SIG-M5 treated with dmso at 0.1 percent for 504 hours (cell line): ENCODE measurements at regions not wholly inside any gene's neighbourhood (a gene's known extent, or its start where the extent isn't known, plus 50 kb on each side); places are given as distances from the start of the nearest gene placed in this dataset.

Source experiments
- DNase-seq: peaks from one replicate; lab custom pipeline; 2025; ENCODE audit not compliant: unreplicated experiment; lab: John Stamatoyannopoulos, UW

DNA sequence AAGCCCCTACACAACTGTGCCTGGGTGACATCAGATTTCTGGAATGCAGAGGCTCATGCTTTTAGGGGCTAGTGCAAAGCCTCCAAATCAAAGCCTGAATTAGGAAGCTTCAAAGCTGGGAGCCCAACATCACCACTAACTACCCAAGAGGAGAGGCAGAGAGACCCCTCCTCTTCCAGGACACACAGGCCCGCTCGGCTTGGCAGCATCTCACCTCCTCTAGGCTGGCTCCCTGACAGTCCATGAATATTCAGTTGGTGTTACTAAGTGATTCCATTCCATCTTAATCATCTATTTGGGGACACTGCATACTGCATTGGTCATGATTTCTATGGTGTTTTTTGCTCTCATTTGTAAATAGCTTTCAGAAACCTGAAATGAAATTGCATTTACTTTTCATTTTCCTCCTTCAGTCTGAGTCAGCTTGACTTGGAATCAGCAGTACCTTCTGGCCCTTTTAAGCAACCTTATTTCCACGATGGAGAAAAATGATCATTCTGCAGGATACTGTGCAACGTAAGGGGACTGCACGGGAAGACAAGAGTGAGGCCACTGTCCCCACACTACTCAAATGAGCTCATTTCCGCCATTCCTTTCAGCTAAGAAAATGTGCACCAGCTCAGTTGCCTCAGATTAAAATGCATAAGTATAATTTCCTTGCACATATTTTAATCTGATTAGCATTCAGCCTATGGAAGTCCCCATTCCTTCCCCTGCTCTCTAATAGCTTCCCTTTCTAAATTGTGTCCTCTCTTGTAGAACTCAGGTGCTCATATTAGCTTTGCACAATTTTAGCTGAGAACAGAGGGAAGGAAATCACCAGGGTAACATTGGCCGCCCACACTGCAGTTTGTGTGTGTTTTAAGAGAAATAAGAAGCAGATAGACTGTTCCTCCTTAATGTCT lies 219.9 kb downstream of the RFC3 start:
- no peak for DNase-seq

DNA sequence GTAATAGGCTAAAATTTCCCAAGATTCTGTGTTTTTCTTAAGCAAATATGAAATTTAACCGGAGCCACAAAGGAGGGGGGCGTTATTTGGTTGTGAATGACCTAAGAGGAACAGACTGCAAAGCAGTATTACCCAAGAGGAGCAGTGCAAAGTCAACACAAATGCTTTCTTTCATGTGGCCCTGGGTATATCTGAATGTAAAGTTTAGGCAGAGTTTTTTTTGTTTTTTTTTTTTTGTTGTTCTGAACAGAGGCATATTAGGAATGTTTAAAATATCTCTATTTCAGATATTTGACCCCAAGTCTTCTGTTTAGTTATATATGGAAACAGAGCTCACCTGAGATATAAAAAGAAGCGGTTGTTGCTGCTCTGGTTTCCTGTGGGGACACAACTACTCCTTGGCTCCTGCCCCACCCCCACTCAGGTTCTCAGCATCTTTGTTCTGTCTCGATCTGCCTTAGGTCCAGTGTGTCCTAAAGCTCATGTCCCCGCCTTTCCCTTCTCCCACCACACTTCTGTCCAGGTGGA lies 220.7 kb downstream of the RFC3 start:
- no peak for DNase-seq

DNA sequence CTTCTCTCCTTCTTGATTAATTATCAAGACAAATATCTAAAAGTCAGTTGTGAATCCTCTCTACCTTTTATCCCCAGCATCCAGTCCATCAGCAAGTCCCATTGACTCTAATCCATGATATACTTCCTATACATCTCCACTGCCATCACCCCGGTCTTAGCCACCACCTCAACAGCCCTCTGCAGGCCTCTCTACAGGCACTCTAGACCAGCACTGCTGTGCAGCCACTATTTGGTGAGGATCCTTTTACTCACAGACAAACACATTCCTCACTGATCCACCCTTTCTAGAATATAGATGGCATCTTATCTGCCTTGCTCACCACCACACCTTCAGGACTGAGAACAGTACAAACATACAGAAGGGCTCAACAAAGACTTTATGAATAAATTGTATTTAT lies 221.7 kb downstream of the RFC3 start:
- DNase-seq: no peak

DNA sequence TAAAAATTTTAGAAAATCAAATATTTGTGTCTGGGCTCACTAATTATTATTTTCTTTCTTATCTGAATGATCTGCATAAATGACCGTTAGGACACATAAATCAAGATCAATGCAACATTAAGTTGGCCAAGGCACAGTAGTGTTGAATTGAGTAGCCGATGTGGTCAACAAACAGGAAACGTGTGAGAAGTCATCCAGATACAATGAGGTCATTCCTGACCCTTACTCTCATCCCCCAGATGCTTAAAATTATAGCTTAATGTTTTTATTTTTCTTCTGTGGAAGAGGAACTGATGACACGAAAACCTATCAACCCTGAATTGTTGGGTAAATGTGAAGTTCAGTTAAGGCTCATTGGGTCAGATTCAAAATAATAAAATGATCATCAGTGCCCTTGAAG lies 222.9 kb downstream of the RFC3 start:
- DNase-seq: no peak

DNA sequence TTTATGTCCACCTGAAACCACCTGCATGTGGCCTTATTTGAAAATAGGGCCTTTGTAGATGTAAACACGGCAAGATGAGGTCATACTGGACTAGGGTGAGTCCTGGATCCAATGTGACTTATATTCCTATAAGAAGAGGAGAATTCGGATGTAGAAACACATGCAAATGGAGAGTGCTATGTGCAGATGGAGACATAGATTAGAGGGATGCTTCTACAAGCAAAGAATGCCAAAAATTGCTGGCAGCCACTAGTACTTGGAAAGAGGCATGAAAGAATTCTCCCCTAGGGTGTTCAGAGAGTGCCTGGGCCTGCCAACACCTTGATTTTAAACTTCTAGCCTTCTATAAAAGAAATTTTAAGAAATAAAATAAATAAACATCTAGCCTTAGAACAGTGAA lies 226.1 kb downstream of the RFC3 start:
- no peak for DNase-seq

DNA sequence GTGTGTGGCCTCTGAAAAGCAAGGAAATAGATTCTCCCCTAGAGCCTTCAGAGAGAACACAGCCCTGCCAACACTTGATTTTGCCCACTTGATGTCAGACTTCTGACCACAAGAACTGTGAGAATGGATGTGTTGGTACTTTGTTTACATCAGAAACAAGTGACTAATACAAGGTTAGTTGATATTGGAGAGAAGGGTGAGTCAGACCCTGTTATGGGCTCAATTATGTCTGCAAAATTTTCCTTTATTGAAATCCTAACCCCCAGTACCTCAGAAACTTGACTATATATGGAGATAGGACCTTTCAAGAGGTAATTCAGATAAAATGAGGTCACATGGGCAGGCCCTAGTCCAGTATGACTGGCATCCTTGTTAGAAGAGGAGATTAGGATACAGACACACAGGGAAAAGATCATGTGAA lies 226.7 kb downstream of the RFC3 start:
- DNase-seq: no peak

DNA sequence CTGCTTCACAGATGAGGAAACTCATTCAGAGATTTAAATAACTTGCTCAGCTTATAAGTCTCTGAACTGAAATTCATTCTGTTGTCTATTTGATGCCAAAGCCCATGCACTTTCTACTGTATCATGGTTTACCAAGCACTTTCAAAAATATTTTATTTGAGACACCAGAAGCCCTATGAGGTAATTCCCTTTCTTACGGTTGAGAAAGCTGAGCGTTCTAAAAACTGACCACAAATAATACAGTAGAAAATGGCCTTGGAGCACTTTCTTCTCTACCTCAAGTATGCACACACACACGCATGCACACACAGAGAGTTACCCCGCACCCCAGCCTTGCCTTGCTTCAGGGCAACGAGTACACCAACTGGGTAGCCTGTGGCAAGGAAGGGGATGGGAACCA lies 228.5 kb downstream of the RFC3 start:
- DNase-seq: no peak

DNA sequence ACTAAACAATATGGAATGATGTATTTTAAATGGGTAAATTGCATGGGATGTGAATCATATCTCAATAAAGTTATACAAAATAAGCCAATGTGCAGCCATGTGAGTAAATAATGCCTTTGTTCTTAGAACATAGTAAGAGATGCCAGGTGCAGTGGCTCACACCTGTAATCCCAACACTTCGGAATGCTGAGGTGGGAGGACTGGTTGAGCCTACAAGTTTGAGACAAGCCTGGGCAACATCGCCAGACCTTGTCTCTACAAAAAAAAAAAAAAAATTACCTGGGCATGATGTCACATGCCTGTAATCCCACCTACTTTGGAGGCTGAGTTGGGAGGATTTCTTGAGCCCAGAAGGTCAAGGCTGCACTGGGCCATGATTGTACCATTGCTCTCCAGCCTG lies 230.7 kb downstream of the RFC3 start:
- DNase-seq: no peak

DNA sequence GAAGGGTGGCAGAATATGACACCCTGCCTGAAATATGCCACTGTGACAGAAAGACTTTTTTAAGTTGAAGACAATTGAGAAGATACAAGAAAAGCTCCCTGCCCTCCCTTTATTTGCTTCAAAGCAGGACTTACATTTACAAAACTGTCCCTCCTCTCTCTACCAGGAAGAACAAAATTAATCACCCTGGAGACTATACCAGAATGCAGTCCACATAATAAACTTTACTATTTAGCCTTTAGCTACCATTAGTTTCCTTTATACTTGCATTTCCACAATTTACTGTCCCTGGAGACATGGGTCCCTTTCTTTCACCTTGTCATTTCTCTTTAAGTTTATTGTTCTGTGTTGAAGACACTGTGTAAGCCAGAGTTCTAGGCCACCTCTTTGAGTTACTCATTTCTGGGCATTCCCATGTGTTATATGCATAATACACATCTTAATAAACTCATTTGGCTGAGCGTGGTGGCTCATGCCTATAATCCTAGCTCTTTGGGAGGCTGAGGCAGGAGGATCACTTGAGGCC lies 238.8 kb downstream of the RFC3 start:
- no peak for DNase-seq

DNA sequence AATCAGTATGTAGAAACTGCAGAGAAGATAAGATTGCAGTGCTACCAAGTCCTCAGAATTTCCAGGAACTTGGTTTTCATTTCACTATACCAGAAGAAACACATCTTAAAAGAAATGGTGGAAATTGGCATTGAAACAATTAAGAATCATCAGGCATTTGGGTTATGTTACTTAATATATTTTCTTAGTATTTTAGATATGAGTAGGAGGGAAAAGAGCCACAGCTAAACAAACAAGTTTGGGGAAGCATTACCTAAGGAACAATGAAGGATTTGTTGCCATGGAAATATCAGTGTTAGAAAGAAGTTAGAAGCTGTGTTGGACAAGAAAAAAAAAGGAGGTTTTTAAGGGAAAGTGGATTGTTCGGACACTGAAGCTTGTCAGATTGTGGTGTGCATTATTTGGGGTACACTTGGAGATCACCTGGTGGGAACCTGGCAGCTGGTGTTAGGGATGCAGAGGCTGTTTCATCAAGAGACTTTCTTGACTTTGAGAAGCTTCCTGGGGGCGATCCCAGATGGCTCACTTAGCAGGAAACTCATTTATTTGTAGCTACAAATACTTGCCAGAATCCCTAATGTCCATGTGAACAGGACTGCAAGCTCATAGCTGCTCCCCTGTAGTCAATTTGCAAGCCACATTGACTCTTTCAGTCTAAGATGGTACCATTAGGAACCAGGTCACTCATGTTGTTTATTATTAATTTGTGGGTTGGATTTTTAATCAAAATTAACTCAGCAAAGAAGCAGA lies 246.7 kb downstream of the RFC3 start:
- DNase-seq: no peak

DNA sequence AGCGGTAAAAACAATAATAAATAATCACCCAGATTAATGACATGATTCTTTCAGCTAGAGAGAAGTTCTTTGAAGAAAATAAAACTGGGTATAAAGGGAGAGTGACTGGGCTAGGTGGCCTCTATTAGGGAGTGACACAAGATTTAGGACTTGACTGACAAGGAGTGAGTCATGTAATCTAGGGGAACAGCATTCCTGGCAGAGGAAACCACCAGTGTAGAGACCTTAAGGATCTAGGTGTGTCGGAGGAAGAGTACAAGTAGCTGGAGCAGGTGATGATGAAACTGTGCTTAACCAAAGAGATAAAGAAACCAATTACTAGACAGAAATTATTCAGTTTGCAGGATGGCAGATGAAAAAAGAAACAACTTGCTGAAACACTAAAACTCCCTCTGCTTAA lies 248.0 kb downstream of the RFC3 start:
- no peak for DNase-seq

DNA sequence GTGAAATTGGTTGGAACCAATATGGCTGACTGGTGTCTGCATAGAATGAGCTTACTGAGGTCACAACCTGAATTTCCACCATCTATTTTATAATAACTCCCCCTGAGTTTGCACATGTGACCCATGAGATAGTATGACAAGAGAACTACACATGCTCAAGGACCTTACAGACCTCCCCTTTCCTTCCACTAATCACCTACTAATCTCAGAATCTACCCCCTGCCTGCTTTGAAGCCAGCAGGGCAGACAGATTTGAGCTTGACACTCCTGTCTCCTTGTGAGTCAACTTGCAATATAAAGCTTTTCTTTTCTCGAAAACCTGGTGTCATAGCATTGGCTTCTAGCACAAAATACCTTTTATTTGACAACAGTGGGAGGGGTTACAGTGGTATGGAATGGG lies 248.4 kb downstream of the RFC3 start:
- DNase-seq: no peak

DNA sequence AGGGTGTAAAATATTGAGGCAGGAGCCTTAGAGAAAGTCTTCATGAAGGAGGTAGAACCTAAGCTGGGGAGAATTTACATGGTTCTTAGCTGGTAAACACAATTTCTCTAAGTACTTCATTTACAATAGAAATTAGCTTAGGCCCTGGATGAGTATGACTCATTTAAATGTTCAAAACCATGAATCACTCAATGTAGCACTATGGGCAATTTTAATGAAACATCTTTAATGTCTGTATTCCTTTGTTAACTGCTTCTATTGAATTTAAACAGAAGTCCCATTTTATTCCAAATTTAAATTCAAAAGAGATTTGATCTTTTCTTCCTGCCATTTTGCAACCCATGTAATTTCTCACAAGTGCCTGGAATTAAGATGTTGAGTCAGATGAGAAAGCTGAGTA lies 252.1 kb downstream of the RFC3 start:
- no peak for DNase-seq

DNA sequence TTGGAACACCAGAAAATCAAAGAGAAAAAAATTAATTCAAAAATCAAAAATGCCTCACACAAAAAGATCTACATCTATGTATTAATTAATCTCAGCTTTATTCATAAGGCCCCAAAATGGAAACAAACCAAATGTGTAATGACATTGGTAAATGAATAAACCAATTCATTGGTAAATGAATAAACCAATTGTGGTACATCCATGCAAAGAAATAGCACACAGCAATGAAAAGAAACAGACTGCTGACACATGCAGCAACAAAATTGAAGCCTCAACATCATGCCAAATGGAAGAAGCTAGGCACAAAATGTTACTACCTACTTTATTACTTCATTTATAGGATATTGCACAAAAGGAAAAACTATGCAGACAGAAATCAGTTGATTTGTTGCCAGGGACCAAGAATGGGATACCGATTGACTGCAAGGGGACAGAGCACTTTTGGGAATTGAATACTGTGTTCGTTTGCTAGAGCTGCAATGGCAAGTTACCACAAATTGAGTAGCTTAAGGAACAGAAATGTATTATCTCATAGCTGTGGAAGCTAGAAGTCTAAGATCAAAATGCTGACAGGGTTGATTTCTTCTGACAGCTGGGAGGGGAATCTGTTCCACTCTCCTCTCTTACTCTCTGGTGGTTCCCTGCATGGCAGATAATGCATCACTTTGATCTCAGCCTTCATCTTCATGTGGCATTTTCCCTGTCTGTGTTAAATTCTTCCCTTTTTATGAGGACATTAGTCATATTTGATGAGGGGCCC lies 252.8 kb downstream of the RFC3 start:
- no peak for DNase-seq

DNA sequence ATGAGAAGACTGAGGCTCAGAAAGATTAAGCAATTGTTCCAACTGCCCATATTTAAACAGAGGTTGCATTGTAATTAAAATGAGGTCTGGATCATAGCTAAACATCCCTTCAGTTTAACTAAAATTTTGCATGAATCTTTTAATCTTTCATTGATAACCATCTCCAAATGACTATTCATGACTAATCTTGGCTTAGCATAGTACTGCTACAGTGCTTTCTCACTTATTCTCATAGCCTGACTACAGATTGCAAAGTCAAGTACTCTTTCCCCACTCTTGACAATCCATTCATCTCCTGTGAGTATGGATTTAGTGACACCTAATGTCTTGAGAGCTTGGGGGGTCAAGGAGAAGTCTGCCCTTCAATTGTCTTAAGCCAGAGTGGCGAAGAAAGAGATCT lies 258.4 kb downstream of the RFC3 start:
- no peak for DNase-seq

DNA sequence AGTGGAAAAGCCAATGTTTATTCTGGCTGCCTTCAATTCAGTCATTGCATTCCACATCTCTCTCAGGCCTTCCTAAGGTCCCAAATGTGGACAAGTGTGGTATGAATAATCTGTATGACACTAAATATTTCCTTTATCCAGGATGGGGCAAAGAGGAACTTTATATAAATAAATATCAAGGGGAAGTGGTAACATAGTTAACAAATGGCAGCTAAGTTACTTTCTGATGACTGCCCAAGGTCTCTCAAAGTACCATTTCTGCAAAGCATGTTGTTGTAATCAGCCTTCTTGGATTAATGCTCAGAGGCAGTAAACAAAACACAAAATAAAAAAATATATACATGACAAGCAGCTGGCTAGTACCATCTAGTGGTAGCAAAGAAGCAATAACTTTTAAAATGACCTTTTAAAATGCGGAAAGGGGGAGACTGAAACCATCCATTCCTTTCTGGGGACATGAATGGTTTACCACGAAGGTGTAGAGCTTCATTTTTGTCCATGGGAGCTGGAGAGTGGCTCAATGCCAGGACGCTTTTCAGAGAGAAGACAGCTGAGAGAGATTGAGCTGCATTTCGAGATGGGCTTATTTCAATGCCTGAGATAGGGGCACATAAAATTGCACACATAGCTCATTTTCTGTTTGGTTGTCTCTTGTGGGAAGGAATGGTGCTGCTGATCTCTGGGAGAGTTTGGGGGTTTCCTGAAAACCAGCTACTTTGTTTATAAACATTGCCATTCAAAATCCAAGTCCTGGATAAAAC lies 259.2 kb downstream of the RFC3 start:
- peak; percentile 47 for DNase-seq

DNA sequence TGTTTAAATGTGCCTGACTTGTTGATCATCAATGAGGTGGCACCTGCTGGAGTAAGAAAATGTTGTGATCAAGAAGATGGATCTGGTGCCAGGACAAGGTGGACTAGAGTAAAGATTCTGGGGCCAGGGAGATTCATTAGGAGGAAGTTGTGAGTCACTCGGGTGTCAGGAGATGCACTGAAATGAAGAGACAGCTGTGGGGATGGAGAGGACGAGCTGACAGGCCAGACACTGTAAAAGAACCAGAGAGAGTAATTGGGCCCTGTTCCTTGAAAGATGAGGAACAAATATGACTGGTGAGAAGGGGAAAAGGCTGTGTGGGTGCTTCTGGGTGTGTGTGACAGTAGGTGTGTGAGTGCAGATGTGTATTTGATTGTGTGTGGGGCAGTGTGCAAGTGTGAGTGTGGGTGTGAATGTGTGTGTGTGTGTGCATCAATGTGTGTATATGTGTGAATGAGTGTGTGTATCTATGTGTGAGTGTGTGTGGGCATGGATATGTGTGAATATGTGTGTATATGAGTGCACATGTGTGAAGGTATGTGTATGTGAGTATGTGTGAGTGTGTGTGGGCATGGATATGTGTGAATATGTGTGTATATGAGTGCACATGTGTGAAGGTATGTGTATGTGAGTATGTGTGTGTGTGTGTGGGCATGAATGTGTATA lies 260.5 kb downstream of the RFC3 start:
- no peak for DNase-seq

DNA sequence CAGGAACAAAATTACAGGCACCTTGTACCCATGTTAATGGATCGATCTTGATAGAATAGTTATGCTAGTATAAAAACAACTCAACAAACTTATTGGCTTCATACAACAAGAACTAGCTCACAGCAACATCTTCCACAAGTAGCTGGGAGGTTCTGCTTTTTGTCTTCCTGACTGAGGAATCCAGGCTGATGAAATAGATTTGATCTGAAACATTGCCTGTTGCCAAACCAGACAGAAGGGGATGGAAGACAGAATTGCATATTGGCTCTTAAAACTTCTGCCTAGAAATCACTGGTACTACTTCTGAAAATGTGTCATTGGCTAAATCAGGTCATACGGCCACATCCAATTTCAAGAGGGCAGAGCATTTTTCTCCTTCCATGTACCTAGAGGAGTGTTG lies 267.3 kb downstream of the RFC3 start:
- no peak for DNase-seq

DNA sequence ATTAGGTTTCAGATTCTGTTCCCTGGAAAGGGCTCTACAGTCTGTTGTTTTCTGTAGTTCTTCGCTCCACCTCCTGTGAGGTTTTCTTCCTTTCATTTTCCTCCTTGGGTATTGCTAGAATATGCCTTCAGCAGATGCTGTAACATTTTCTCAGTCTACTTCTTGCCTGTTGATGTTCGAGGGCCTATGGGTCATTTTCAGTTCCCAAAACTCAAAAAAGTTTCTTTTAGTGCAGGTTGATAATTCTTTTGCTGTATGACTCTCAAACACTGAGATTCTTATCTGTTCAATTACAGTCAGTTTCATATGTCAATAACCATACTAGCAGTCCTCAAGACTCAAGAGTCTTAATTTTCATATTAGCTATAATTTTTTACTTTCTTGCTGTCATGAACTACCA lies 268.3 kb downstream of the RFC3 start:
- no peak for DNase-seq

DNA sequence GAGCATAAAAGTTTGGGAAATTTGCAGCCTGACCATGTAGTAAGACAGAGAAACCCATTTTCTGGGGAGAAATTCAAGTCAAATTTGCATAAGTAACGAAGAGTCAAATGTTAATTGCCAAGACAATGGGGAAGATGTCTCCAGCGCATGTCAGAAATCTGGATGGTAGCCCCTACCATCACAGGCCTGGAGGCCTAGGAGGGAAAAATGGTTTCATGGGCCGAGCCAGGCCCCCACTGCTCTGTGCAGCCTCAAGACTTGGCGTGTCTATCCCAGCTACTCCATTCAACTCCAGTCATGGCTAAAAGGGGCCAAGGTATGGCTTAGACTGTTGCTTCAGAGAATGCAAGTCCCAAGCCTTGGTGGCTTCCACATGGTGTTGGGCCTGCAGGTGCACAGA lies 269.8 kb downstream of the RFC3 start:
- DNase-seq: no peak
